ENCODE measurements at regions not wholly inside any gene's neighbourhood (a gene's known extent, or its start where the extent isn't known, plus 50 kb on each side); places are given as distances from the start of the nearest gene placed in this dataset.

DNA sequence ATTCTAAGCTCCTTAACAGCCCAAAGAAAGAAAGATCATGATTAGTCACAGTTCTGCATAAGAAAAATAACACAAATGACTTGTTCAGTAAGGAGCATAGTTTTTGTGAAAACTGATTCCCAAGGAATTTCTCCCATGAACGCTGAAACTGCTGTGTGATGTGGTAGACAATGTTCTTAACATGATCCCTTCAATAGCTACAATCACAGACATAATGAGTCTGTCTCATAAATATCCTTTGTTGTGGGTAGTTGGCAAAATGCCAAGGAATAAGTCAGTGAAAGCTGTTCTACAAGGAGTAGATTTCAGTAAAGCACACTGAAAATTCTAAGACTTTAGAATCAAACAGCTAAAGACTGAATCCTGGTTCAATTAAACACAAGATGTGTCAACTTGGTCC lies 404.8 kb downstream of the HLX start:
- TF ChIP-seq, protein P1, sequence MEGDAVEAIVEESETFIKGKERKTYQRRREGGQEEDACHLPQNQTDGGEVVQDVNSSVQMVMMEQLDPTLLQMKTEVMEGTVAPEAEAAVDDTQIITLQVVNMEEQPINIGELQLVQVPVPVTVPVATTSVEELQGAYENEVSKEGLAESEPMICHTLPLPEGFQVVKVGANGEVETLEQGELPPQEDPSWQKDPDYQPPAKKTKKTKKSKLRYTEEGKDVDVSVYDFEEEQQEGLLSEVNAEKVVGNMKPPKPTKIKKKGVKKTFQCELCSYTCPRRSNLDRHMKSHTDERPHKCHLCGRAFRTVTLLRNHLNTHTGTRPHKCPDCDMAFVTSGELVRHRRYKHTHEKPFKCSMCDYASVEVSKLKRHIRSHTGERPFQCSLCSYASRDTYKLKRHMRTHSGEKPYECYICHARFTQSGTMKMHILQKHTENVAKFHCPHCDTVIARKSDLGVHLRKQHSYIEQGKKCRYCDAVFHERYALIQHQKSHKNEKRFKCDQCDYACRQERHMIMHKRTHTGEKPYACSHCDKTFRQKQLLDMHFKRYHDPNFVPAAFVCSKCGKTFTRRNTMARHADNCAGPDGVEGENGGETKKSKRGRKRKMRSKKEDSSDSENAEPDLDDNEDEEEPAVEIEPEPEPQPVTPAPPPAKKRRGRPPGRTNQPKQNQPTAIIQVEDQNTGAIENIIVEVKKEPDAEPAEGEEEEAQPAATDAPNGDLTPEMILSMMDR (IDR thresholded peaks at IDR 0.05): no peak
- TF ChIP-seq ZFX (IDR thresholded peaks at IDR 0.05; ENCODE audit: borderline replicate concordance): no peak
